OCI-LY1 (cell line): ENCODE measurements at regions not wholly inside any gene's neighbourhood (a gene's known extent, or its start where the extent isn't known, plus 50 kb on each side); places are given as distances from the start of the nearest gene placed in this dataset.

ENCODE experiments used
- CTCF ChIP-seq: fragments of 200-600 bp; sonication (generic), shearing (Covaris generic); IDR thresholded peaks from 2 replicates; pipeline ENCODE4 v1.5.1; 2017; ENCODE audit warnings: mild to moderate bottlenecking, antibody characterized with exemption, low read length, moderate library complexity, mixed read lengths
- EZH2 ChIP-seq: fragments of 200-600 bp; sonication (generic), shearing (Covaris generic); IDR thresholded peaks from 2 replicates; pipeline ENCODE4 v1.8.0; 2017; ENCODE audit warnings: borderline replicate concordance, mixed run types, mild to moderate bottlenecking, antibody characterized with exemption, low read length, moderate library complexity, mixed read lengths

DNA sequence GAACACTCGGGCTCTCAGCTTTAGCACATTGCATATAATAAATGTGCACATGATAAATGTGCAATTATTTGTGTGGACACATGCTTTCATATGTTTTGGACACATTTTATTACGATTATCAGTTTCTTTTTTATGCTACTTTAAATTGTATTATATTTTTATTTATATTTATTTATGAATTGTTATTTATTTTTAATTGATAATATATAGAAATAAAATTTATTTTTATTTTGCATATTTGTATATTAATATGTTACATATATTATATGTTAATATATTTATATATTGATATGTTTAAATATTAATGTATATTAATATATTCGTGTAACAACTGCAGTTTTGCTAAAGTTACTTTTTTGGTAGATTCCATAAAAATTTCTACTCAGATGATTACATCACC, 454.8 kb upstream of the CDH10 start:
- TF ChIP-seq CTCF, result no peak
- no peak for TF ChIP-seq EZH2
